ENCODE measurements at regions not wholly inside any gene's neighbourhood (a gene's known extent, or its start where the extent isn't known, plus 50 kb on each side); places are given as distances from the start of the nearest gene placed in this dataset.

DNA sequence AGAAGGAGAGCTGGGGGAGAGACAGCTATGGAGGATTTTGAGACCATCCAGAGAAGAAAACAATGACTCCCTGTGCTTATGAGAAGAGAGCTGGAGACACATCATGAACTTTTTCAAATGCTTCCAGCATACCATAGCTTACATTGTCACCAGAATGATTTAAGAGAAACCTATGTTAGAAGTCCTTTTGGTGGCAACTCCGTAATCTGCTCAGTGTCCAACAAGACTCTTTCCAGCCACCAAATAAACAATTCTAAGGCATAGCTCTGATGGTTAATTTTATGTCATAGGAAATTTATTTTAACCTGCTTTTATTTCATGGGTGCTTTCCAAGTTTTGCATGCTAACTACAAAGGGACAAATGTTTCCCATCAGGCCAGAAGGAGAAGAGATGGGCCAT, 200.3 kb upstream of the MCTP2 start:
- no peak overlapping the region for H2BK20ac ChIP-seq (ENCODE audit: low read depth, low read length)
- H3K36me3 ChIP-seq (ENCODE audit: control insufficient read depth, insufficient read depth, low read length) = no peaks in the 10 kb centered on the region
- H3K27me3 ChIP-seq (ENCODE audit: control insufficient read depth, insufficient read depth, low read length) = no peaks in the 10 kb centered on the region
- no peak overlapping the region for H4K91ac ChIP-seq (ENCODE audit: insufficient read depth, low read depth, low read length)
- no peak overlapping the region for H2AK5ac ChIP-seq (ENCODE audit: low read depth, low read length)
- H3K9me3 ChIP-seq (ENCODE audit: control insufficient read depth, insufficient read depth, low read length) = peaks cover 9% of the 10 kb centered on the region
- H2BK120ac ChIP-seq (ENCODE audit: low read depth, low read length) = no peak overlapping the region
- no peak overlapping the region for H3K4me2 ChIP-seq (ENCODE audit: low read depth, low read length)
- no peaks in the 10 kb centered on the region for H4K20me1 ChIP-seq (ENCODE audit: insufficient read depth, low read length)
- no peak overlapping the region for H3K14ac ChIP-seq (replicated peaks; ENCODE audit: low read depth, low read length)
- no peak overlapping the region for H3K56ac ChIP-seq (ENCODE audit: extremely low read depth, insufficient read depth, low read length)
- H3K9me1 ChIP-seq (ENCODE audit: insufficient read depth, low read length) = no peaks in the 10 kb centered on the region
- no peak overlapping the region for H3K4ac ChIP-seq (ENCODE audit: low read depth, low read length)
- DNase-seq (no peak), ATAC-seq (ENCODE audit: low read depth) (no peak)
- no peaks in the 10 kb centered on the region for H3K4me1 ChIP-seq (ENCODE audit: control insufficient read depth, insufficient read depth, low read length)
- no peak overlapping the region for H2AK9ac ChIP-seq (replicated peaks; ENCODE audit: low read depth, low read length, poor library complexity)
- H2AFZ ChIP-seq (replicated peaks; ENCODE audit: low read length, poor library complexity) = no peak overlapping the region
- H3K4me3 ChIP-seq (ENCODE audit: insufficient read depth, low read depth, low read length) = no peak overlapping the region
- in situ Hi-C loops (cut with MboI; ENCODE audit: low sequenced_read_pairs) = no loop called here
- dilution Hi-C loops (cut with HindIII; ENCODE audit: low sequenced_read_pairs, unreplicated experiment) = no loop called here
- no peak overlapping the region for H4K5ac ChIP-seq (ENCODE audit: low read depth, low read length)
- intact Hi-C loops (cut with micrococcal nuclease) = no loop called here
- WGBS, 2 experiments (ENCODE audit: extremely low coverage in 2 of 2, insufficient read length in 1 of 2) = no CpG with 5 or more reads among the region's 1 CpG
- no peak overlapping the region for H4K8ac ChIP-seq (ENCODE audit: low read depth in 2 of 2, low read length in 2 of 2)
- H2BK5ac ChIP-seq (ENCODE audit: low read depth, low read length, poor library complexity, severe bottlenecking) = no peak overlapping the region
- TF ChIP-seq, protein P1, sequence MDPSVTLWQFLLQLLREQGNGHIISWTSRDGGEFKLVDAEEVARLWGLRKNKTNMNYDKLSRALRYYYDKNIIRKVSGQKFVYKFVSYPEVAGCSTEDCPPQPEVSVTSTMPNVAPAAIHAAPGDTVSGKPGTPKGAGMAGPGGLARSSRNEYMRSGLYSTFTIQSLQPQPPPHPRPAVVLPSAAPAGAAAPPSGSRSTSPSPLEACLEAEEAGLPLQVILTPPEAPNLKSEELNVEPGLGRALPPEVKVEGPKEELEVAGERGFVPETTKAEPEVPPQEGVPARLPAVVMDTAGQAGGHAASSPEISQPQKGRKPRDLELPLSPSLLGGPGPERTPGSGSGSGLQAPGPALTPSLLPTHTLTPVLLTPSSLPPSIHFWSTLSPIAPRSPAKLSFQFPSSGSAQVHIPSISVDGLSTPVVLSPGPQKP (IDR thresholded peaks at IDR 0.05; ENCODE audit: borderline replicate concordance, low read depth, low read length) = no peak
- TF ChIP-seq NFE2L2 (IDR thresholded peaks at IDR 0.05; ENCODE audit: low read depth, low read length) (no peak), RFX5 (IDR thresholded peaks at IDR 0.05; ENCODE audit: low read depth, low read length) (no peak), SMC3 (IDR thresholded peaks at IDR 0.05; ENCODE audit: low read depth, low read length) (no peak), BHLHE40 (IDR thresholded peaks at IDR 0.05; ENCODE audit: low read depth, low read length) (no peak), USF2 (IDR thresholded peaks at IDR 0.05; ENCODE audit: low read depth, low read length) (no peak), MAZ (IDR thresholded peaks at IDR 0.05; ENCODE audit: borderline replicate concordance, low read depth, low read length) (no peak), RAD21 (IDR thresholded peaks at IDR 0.05; ENCODE audit: low read length) (no peak), CHD1 (IDR thresholded peaks at IDR 0.05; ENCODE audit: low read depth, low read length) (no peak), MXI1 (IDR thresholded peaks at IDR 0.05; ENCODE audit: borderline replicate concordance, low read depth, low read length) (no peak), CEBPB (IDR thresholded peaks at IDR 0.05; ENCODE audit: low read depth, low read length) (no peak), RCOR1 (IDR thresholded peaks at IDR 0.05; ENCODE audit: insufficient replicate concordance, low read length) (no peak), FOS (IDR thresholded peaks at IDR 0.05; ENCODE audit: low read depth, low read length) (no peak), POLR2A (IDR thresholded peaks at IDR 0.05; ENCODE audit: low read depth, low read length) (no peak), MAFK (IDR thresholded peaks at IDR 0.05; ENCODE audit: low read depth, low read length) (no peak)
- TF ChIP-seq, protein P2, sequence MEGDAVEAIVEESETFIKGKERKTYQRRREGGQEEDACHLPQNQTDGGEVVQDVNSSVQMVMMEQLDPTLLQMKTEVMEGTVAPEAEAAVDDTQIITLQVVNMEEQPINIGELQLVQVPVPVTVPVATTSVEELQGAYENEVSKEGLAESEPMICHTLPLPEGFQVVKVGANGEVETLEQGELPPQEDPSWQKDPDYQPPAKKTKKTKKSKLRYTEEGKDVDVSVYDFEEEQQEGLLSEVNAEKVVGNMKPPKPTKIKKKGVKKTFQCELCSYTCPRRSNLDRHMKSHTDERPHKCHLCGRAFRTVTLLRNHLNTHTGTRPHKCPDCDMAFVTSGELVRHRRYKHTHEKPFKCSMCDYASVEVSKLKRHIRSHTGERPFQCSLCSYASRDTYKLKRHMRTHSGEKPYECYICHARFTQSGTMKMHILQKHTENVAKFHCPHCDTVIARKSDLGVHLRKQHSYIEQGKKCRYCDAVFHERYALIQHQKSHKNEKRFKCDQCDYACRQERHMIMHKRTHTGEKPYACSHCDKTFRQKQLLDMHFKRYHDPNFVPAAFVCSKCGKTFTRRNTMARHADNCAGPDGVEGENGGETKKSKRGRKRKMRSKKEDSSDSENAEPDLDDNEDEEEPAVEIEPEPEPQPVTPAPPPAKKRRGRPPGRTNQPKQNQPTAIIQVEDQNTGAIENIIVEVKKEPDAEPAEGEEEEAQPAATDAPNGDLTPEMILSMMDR (conservative IDR thresholded peaks at IDR 0.05; ENCODE audit: low read depth, low read length) = no peak
- no peak overlapping the region for H3K9ac ChIP-seq (ENCODE audit: low read depth, low read length)
- H3K23ac ChIP-seq (ENCODE audit: low read depth, low read length) = no peak overlapping the region
- ChIA-PET POLR2A (ENCODE audit: unreplicated experiment) (no interaction called here), CTCF (no interaction called here)
- no peak overlapping the region for H3K18ac ChIP-seq (ENCODE audit: low read depth, low read length)
- no peak overlapping the region for H3K27ac ChIP-seq (ENCODE audit: insufficient read depth, low read length)
- no TSS peak for BruUV-seq (replicated peaks)
- H3K79me1 ChIP-seq (ENCODE audit: low read depth in 1 of 2, low read length in 2 of 2) = no peaks in the 10 kb centered on the region
- H2BK15ac ChIP-seq (ENCODE audit: low read depth, low read length) = no peak overlapping the region
